DMS53 treated with DMSO at 0.1 percent for 48 hours (cell line): ENCODE measurements at regions not wholly inside any gene's neighbourhood (a gene's known extent, or its start where the extent isn't known, plus 50 kb on each side); places are given as distances from the start of the nearest gene placed in this dataset.

ENCODE experiments used
- DNase-seq: peaks from one replicate; lab custom pipeline; 2025; ENCODE audit not compliant: unreplicated experiment; lab: John Stamatoyannopoulos, UW

DNA sequence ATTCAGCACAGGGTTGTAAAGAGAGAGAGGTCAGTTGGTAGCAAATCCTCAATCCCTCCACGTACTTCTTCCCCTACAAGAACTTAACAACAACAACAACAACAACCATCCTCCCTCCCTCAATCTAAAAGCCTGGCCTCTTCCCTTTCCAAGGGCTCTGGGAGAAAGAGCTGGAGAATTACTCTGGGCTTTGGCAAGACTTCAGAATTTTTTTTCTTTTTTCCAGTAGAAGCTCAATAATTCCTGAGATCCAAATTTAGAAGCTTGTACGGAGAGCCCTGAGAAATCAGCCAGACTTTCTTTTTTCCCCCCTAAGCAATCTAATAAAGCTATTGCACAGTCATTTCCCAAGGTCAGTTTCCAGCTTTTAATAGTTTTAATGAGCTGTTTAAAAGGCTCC lies 95.8 kb upstream of the CACNA2D3 start:
- DNase-seq = no peak

DNA sequence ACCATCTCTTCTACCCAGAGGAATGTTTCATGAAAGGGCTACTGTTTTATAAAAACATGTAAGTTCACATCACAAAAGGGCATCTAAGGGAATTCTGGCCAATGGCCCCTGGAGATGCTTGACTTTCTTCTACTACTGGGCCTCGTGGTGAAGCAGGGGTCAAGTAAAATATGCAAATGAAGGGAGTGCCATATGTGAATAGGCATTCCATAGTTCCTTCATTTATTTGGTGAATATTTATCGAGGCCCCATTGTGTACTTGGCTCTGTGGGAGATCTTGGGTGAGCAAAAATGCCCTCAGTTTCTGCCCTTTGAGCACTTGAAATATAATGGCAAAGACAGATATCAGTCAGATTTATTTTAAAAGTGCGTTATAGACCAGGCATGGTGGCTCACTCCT lies 101.3 kb upstream of the CACNA2D3 start:
- DNase-seq = no peak

- no peak for DNase-seq
Observed at GRCh38 chr3:54020436-54020835, 101.9 kb upstream of the CACNA2D3 start.

GRCh38 chr3:54014067-54014466 lies 108.3 kb upstream of the CACNA2D3 start:
- DNase-seq = no peak

DNA sequence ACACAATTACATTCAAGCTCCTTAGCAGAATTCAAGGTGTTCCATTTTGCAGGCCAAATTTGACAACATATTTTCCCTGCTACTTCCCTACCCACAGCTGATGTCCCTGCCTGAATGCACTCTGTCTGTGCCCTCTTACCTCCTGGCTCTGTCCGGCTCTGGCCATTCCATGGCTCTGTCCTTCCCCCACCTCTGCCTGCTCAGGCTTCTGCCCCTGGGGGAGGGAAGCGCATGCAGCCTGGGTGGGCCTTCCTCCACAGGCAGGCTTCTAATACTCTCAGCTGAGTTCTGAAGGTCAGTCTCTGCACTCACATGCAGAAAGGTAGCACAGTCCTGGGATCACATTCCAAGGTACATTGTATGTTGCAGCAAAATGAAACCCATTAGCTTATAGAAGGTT lies 113.6 kb upstream of the CACNA2D3 start:
- no peak for DNase-seq

- DNase-seq = no peak
Observed at GRCh38 chr3:54008099-54008498, 114.3 kb upstream of the CACNA2D3 start.

GRCh38 chr3:54004335-54004734 lies 112.7 kb upstream of the SELENOK start:
- no peak for DNase-seq

DNA sequence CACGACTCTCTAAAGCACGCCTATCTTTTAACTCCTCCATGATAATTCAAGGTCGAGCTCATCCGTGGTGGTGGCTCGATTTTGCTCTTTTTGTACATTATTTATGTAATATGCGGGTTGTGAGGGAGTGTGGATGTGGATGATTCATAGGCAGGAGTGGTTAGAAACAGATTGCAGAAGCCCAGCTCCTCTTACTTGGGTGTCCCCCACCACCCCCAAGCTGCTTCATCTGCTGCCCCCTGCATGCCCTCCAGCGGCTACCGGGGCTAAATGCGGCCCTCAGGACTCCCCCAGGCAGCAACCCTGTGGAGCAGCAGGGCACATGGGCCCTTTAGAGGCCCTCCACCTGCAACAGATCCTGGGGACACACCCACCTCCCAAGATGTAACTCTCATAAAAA lies 111.5 kb upstream of the SELENOK start:
- DNase-seq = no peak

GRCh38 chr3:53999725-54000124 lies 108.1 kb upstream of the SELENOK start:
- DNase-seq = no peak

DNA sequence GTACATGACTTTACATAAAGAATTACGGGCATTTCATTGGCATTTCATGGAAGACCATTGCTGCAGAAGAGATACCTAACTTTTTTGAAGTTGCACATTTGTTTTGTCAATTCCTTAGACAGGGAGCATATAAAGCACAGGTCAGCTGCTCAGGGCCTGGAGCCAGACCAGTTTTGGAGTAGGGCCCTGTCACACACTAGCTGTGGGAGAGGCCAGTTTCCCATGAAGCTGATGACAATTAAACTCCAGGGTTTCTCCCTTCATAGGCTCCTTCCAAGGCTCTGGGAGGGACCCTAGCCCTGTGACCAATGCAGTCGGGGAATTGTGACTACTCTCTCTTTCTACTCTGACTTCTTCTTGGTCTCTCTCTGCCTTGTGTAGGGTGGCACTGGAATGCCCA lies 107.3 kb upstream of the SELENOK start:
- no peak for DNase-seq

GRCh38 chr3:53997476-53997875 lies 105.8 kb upstream of the SELENOK start:
- no peak for DNase-seq

DNA sequence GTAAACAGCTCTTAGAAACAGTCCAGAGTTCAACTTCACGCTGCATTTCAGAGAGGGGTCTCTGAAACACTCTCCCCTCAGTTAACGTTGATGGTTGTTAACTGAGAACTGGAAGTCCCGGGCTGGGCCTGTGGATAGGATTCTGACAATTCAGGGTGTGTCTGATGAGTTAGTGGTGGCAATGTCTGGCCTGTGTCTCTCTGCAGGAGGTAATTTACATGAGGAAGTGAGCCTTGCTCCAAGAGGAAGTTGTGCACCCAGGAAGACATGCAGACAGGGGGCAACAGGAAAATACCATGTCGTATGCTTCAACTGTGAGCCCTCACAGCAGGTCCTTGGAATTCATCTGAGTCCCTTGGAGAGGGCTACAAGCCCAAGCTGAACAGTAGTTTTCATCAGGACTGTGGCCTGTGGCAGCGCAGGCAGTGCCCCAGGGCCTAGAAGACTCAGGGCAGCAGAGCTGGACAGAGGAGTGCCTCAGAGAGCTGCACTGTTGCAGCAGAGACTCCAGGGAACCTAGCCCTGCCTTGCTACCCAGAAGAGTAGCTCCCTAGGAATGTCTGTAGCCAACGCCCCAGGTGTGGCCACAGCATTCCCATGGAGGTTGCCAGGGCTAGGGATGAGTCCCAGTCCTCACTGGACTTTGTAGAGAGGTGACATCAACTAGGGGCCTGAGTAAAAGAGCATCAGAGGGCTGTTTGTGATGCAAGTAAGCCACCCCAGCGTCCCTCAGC lies 104.6 kb upstream of the SELENOK start:
- DNase-seq = no peak

GRCh38 chr3:53994986-53995603 lies 103.4 kb upstream of the SELENOK start:
- DNase-seq = no peak

DNA sequence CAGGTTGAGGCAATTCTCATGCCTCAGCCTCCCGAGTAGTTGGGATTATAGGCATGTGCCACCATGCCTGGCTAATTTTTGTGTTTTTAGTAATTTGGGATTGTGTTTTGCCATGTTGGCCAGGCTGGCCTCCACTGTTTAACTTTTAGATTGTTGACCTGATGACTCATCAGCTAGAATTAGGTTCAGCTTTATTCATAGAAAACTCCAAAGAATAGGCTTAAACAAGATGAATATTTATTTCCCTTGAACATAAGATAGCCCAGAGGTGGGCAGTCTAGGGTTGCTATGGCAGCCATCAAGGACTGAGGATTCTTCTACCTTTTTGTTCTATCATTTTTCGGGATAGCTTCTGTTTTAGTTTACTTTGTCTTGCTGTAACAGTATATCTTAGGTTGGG lies 99.6 kb upstream of the SELENOK start:
- DNase-seq = no peak

- no peak for DNase-seq
Observed at GRCh38 chr3:53989946-53990345, 98.3 kb upstream of the SELENOK start.

DNA sequence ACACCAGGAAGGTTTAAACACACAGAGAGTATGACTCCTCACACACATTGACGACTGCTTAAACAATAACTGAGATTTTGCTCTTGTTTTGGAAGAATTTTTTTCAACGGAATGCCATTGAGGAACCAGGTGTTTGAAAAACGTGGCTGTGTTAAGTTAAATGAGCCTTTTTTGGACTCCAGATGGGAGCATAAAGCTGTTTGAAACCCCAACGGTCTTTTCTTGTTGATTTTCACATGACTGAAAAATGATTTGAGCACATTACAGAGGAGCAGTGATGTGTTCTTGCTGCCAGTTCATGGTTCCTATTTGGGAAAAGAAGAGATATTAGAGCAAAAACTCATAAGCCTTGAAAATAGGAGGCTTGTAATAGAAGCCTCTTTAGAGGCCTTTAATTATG lies 97.8 kb upstream of the SELENOK start:
- no peak for DNase-seq

DNA sequence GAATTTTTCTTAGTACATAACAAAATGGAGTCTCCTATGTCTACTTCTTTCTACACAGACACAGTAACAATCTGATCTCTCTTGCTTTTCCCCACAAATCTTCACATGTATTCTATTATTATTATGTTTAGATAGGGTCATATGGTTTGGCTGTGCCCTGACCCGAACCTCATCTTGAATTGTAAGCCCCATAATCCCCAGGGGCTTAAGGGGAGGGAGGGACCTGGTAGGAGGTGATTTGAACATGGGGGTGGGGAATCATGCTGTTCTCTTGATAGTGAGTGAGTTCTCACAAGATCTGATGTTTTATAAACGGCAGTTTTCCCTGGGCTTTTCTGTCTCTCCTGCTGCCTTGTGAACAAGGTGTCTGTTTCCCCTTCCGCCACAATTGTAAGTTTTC lies 86.7 kb upstream of the SELENOK start:
- DNase-seq = no peak

DNA sequence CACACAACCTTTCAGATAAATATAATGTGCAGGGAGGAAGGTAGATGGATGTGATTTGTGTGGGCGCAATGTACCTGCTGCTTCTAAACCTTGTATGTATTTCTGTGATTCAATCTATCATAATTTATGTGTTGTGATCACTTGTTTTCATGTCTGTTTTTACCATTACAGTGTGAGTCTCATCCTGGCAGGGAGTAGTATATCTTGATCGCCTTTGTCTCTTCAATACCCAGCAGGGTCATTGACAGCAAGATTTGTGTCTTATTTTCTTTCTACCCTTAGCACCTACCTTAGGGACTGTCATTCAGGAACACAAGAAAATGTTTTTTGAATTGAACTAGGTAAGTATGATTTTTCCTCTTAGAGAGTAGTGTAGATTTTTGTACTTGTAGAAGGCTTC lies 83.7 kb upstream of the SELENOK start:
- DNase-seq = no peak

DNA sequence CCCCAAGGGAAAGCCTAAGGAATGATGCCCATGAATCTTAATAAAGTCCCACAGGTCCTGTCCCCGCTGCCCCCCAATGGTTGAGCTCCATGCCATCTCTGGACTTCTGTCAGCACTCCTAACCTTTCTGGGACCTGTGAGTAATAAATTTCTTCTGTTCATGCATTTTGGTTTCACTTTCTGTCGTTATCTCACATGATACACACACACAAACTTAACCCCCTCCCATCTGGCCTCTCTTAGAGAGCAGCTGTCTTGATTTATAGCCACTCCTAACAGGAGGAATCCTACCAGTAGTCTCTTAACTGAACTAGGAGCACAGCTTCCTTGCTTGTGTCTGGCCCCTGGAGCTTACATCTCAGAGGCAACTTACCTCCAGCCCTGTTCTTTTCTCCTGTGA lies 82.7 kb upstream of the SELENOK start:
- DNase-seq = no peak

DNA sequence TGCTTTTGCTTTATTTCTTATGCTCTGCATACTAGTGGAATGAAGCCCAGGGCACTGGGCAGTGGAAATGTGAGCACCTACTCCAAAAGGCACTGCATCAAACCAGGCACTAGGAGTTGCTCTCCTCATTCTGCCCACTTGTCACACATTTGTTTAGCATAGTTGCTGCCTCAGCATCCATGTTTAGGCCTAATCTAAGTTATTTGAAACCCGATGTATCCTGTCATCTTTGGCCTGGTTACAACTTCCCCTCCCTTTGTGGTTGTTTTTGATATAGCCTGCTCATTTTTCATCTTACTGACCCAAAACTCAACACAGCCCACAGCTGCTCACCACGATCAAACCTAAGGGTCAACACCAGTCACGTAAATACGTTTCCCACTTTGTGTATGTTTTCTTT lies 82.2 kb upstream of the SELENOK start:
- no peak for DNase-seq

- no peak for DNase-seq
Observed at GRCh38 chr3:53970661-53971060, 79.0 kb upstream of the SELENOK start.

DNA sequence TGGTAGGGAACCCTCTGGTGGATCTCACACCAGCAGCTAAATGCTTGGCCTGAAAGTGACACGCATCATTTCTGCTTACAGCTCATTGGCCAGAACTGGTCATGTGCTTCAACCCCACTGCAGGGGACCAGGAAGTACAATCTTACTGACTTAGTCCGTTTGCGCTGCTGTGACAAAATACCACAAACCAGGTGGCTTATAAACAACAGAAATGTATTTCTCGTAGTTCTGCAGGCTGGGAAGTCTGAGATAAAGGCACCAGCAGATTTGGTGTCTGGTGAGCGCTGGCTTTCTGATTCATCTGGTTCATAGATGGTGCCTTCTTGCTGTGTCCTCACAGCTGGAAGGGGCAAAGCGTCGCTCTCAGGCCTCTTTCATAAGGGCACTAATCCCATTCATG lies 77.4 kb upstream of the SELENOK start:
- no peak for DNase-seq

- no peak for DNase-seq
Observed at GRCh38 chr3:53965291-53965690, 73.6 kb upstream of the SELENOK start.
